Inflammatory macrophage treated with lipopolysaccharide for 1 hour (primary cell): ENCODE measurements at regions not wholly inside any gene's neighbourhood (a gene's known extent, or its start where the extent isn't known, plus 50 kb on each side); places are given as distances from the start of the nearest gene placed in this dataset.
A peak's percentile ranks its signal among the peaks of the same experiment; 100 is the strongest.

Experiments used
- DNase-seq, 2 donors: peaks; one replicate each; pipeline ENCODE4 v3.0.0-alpha.2; 2020 to 2022

DNA sequence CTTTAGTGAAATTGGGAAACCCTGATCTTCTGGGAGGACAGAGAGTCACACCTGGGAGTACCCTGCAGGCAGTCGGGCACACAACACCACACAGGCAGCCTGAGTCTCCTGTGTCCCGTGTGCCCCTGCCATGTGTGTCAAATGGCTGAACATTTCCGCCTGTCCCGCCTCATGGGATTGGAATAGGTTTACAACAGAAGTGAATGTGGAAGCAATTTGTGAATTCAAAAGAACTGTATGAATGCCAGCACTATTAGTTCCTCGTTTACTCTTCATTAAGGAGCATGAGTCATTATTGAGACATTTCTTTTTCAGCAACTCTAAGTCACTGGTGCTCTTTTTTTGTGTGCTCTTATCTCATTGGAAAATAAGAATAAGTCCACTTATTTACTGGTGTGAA lies 226.5 kb downstream of the PMP22 start:
- peak in 1 of 2 donors; percentile 2 for DNase-seq

DNA sequence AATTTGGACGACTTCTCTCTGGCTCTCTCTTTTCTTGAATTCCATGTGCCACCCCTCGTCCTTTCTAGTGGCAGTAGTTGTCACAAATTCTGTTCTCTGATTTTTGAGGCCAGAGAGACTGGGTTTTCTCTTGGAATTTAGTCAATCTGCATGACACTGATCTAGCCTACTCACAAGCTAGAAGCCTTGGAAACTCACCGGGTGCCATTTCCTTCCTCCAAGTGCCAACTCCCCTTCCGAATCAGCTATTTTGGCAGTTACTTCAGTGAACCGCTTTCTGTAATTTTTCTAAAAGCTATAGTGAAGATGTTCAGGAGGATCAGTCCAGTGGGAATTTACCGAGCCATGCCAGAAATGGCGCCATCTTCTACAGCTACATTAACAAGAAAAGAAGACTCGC lies 228.9 kb downstream of the PMP22 start:
- no peak for DNase-seq

DNA sequence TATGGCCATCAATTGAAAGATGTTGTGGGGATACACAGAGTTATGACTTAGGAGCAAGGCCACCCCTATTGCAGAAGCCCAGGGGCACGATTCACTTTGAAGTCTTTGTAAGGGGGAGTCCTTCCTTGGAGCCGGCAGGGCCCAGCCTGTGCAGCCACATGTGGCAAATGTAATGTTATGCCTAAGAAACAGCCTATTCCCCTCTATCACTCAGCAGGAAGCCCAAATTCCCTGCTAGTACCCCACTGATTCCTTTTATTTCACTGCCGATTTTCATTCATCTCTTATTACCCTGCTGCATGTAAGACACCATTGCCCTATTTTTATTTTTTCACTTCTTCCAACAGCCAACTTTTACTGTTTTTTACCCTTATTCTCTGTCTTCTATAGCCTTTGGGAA lies 233.2 kb downstream of the PMP22 start:
- no peak for DNase-seq

- DNase-seq: no peak
These were observed 235.7 kb downstream of the PMP22 start for GRCh38 chr17:15029469-15029868.

DNA sequence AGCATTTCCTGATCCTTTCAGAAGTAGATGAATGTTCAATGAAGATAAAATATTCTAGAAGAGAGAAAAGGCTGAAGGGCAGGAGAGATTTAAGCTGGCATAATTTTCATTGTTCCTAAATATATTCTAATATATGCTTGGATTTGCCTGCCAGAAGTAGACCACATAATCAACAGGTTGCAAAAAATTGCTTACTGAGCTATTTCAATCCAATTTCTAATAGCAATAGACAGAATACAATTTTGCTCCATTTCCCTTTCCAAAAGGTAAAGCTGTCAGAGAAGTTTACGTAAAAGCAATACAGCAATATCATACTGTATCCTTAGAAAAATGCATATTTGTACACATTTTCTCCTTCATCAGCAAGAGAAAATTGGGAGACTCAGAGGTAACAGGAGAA lies 237.3 kb downstream of the PMP22 start:
- DNase-seq: no peak

DNA sequence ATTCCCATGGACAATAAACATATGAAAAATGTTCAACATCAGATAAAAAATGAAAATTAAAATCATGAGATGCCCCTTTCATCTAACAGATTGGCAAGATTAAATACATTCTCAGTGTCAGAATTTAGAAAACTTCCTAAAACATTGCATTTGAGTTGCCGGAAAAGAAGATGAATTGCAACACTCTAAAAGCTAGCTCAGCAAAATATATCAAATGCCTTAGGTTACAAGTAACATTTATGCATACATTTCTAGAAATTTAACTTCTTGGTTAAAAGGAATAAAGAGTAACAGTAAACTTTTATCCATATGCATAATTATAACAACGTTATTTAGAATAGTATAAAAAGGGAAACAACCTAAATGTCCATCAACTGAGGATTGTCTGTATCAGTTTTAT lies 239.0 kb downstream of the PMP22 start:
- DNase-seq: no peak

- DNase-seq: no peak
These were observed 241.4 kb downstream of the PMP22 start for GRCh38 chr17:15023589-15024336.

- no peak for DNase-seq
These were observed 246.0 kb downstream of the PMP22 start for GRCh38 chr17:15019158-15019557.

GRCh38 chr17:15012351-15012980 lies 252.7 kb downstream of the PMP22 start:
- DNase-seq: no peak

DNA sequence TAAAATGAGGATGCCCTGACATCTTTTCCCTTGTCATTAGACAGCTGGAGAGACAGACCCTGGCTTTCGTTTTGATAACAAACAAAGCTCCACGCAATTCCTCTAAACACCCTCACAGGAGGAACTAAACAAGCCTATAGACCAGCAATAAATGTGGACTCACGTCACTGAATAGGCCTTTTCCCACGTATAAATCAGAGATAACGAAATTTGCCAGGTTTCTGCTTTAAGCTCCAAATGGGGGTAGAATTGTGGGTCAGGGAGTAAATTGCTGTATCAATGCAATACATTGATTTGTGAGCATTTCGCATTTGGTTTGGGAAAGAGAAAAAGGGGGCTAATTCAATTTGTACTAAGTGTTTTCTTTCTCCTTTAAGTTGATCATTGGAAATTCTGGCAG lies 256.0 kb downstream of the PMP22 start:
- DNase-seq: no peak

GRCh38 chr17:15007147-15007553 lies 258.0 kb downstream of the PMP22 start:
- DNase-seq: no peak

DNA sequence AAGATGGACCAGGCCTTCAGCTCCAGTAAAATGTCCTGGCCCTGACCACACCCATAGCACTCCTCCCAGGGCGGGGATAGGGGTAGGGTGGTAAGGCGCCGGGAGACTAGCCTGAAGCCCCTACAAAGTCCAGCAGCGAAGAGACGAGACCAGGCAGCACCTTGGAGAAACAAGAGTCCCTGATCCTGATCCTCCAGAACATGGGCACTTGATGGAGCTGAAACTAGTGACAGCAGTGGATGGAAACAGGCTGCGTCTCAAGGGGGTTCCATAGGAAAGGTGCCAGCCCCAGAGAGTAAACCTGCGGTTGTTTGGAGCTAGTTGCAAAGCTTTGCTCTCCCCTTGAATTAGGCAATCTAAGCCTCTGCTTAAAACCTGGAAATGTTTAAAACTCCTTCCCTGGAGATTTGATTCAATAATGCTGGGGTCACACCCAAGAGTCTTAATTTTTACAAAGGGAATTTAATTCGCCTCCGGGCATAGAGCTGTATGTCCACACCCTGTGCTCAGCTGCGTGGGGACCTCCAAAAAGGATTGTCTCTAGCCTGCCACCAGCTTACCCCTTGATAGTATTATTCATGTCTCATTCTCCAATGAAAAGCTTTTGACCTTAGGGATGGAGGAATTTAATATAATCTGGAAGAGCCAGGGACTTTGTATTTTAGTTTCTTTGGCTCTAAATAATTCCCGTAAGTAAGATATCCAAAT lies 258.6 kb downstream of the PMP22 start:
- DNase-seq: no peak

DNA sequence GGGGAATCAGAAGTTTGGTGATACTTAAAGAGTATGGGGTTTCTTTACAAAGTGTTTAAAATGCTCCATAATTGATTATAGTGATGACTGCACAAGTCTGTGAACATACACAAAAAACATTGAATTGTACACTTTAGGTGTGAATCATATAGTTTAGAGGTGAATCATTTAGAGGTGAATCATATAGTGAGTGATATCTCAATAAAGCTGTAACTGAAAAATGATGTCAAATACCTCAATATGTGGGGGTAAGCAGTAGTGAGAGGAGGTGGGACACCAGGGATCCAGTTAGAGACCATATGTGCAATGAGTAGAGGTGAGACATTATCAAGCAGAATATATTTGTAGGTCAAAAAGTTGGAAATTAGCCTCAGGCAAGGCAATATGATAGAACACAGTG lies 264.5 kb downstream of the PMP22 start:
- DNase-seq: no peak

GRCh38 chr17:14997290-14997689 lies 267.8 kb downstream of the PMP22 start:
- no peak for DNase-seq

- DNase-seq: no peak
These were observed 279.0 kb downstream of the PMP22 start for GRCh38 chr17:14986127-14986526.

DNA sequence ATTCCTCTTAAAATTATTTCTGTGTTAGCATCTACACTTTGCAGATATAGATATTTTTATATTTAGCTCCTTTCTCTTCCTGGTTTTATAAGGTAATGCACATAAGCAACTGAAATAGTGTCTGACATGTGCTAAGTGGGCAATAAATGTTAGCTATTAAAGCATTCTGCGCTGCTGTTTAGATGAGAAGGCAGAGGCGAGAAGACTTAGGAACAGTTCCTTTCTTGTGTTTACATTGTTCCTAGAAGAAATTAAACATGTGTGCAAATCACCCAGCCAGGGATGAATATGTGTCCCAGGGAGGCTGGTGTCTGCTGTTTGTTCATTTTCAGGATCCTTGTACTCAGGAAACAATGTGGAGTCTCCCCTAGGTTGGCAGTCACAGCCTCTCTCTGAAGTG lies 292.3 kb downstream of the PMP22 start:
- DNase-seq: no peak

DNA sequence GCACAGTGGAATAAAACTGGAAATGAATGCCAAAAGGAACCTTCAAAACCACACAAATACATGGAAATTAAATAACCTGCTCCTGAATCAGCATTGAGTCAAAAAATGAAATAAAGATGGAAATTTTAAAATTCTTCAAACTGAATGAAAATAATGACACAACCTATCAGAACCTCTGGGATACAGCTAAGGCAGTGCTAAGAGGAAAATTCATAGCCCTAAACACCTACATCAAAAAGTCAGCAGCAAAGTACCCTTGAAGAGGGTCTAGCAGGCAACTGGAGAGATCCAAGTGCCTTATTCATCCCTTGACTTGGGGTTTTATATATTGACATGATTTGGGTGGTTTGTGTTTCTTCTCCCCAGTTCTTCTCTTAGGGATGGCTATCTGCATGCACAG lies 294.1 kb downstream of the PMP22 start:
- no peak for DNase-seq

DNA sequence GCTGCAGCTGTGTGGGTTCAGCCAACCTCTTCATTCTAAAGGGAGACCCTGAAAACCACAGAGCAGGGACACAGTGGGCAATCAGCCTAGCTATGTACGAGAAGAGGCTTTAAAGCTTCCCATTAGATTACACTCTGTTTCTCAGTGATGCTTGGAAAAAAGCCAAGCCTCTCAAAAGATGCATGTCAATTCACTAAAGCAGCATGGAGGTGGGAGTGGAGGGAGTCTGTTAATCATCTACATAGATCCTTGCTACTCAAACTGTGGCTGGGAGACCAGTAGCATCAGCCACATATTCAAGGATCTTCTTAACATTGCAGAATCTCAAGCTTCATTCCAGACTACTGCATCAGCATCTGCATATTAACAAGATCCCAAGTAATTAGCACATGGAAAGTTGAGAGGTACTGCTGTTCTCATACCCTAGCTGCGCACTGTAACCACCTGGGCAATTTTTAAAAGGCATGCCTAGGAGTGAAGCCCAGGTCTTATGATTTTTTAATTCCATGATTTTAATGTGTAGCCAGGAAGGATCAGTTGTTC lies 305.9 kb downstream of the PMP22 start:
- no peak for DNase-seq

DNA sequence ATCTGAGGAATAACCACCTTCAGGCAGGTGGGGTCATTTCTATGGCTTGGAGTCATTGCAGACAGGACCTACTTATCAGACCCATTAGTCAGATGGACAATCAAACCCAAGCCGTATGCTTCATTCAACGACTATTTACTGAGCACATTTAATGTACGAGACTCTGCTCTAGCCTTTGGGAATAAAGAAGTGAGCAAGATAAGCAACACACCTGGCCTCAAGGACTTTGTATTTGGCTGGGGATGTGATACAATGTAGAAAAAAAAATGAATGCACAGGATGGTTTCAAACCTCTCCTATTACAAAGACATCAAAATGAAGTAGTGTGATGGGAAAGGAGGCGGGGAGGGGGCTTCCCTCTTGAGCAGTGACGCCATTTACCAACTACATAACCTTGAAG lies 311.7 kb downstream of the PMP22 start:
- no peak for DNase-seq

- no peak for DNase-seq
These were observed 314.4 kb downstream of the PMP22 start for GRCh38 chr17:14950686-14951085.

DNA sequence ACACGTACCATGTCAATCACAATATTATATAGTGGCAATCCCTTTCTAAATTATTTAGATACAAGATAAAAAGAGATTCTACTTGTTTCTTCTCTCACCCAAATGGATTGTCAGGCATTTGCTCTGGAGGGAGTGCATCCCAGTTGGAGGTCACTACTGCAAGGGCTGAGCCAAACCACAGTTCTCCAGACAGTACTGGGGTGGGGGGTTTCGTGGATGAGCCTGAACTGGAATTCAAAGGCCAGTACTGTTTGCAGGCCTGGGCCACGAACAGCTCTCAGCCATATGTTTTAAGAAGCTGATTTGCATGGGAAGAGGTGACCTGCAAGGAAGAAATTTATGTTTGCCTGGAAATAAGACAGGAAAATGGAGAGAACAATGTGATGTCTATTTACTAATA lies 314.9 kb downstream of the PMP22 start:
- DNase-seq: no peak

DNA sequence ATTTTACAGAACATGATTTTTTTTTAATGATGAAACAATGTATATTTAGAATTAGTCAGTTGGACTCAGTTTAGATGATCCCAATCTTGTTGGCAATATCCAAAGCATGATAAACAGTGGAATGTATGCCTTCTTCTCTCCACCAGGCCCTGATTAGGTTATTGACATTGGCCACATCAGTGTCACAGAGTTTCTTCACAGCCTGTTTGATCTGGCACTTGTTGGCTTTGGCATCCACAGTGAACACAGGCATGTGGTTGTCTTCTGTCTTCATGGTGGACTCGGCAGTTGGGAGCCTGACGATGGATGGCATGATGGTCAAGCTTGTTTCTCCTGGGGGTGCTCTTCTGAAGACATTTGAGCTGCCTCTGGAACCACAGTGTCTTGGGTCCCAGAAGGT lies 317.5 kb downstream of the PMP22 start:
- DNase-seq: no peak

- no peak for DNase-seq
These were observed 318.6 kb downstream of the PMP22 start for GRCh38 chr17:14946481-14946880.
